Stimulated activated naive CD8-positive, alpha-beta T cell treated with anti-CD3 and anti-CD28 coated beads, Interleukin-15, amount 100 ng/mL, for 72 hours (primary cell): ENCODE measurements at regions not wholly inside any gene's neighbourhood (a gene's known extent, or its start where the extent isn't known, plus 50 kb on each side); places are given as distances from the start of the nearest gene placed in this dataset.
"Not testable (repeated sequence)": the region's sequence is repeated elsewhere in the genome, so short reads cannot be mapped to it uniquely, and the experiment has no call there.

ENCODE experiments used
- ATAC-seq: fragments of 150-1000 bp; cut with Tn5 transposase; 2 replicates; pipeline ENCODE4 v1.10.0; 2021; ENCODE audit warnings: mild to moderate bottlenecking, moderate library complexity
- DNase-seq, 2 donors: peaks; one replicate each; pipeline ENCODE4 v3.0.0; 2021 to 2022
- H3K27ac Mint-ChIP-seq, 2 donors: one replicate each; pipeline ENCODE4 v1.8.0; 2022; ENCODE audit warnings: mild to moderate bottlenecking in 2 of 2, mixed read lengths in 2 of 2, moderate library complexity in 2 of 2
- H3K27me3 Mint-ChIP-seq: one replicate; pipeline ENCODE4 v1.8.0; 2022; ENCODE audit warnings: mixed read lengths
- H3K4me1 Mint-ChIP-seq: one replicate; pipeline ENCODE4 v1.8.0; 2022; ENCODE audit warnings: mild to moderate bottlenecking, mixed read lengths
- H3K4me3 Mint-ChIP-seq, 2 donors: one replicate each; pipeline ENCODE4 v1.8.0; 2022; ENCODE audit warnings: mild to moderate bottlenecking in 2 of 2, mixed read lengths in 2 of 2, moderate library complexity in 1 of 2
- H3K9me3 Mint-ChIP-seq, 2 donors: one replicate each; pipeline ENCODE4 v1.8.0; 2022; ENCODE audit warnings: mixed read lengths in 2 of 2

- Mint-ChIP-seq H3K27ac (no peak overlapping the region), H3K27me3 (no peaks in the 10 kb centered on the region), H3K9me3 (peaks cover 0 to 5% of the 10 kb centered on the region in 2 donors), H3K4me3 (no peak overlapping the region), H3K4me1 (no peaks in the 10 kb centered on the region)
- DNase-seq (no peak), ATAC-seq (no peak)
Measured at GRCh38 chr10:59434463-59435321, 72.3 kb upstream of the FAM13C start.

DNA sequence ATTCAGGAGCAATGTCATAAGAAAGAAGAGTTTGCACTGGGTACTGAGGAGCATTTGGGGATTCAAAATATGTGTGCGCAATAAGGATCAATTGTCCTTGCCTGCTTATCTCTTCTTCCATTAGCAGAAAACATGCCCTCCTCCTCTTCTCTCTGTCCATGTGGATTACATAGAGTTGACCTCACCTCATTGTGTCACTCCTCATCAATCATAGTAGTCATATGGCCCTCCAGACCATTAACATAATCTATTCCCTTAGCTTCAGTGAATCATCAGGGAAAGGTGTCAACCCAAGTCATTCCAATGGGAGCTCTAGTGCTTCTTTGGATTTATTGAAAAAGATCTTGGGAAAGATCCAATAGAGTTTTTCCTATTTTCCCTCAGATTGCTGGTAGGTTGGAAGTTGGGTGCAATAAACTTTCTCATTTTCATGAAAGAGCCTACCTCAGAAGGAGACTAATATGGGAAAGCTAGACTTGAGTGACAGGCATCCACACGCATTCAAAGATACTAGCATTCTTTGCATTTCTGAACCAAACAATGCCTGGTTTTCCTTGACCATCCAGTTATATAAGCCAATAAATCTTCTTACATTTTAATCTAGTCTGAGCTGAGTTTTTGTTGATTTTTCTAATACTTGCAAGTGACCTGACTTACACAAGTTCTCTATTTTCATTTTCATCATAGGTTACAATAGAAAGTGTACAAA, 71.5 kb upstream of the FAM13C start:
- Mint-ChIP-seq H3K4me1 (no peaks in the 10 kb centered on the region), H3K27me3 (no peaks in the 10 kb centered on the region), H3K27ac (no peak overlapping the region), H3K9me3 (peaks cover 0 to 5% of the 10 kb centered on the region in 2 donors), H3K4me3 (no peak overlapping the region)
- DNase-seq (no peak), ATAC-seq (no peak)

DNA sequence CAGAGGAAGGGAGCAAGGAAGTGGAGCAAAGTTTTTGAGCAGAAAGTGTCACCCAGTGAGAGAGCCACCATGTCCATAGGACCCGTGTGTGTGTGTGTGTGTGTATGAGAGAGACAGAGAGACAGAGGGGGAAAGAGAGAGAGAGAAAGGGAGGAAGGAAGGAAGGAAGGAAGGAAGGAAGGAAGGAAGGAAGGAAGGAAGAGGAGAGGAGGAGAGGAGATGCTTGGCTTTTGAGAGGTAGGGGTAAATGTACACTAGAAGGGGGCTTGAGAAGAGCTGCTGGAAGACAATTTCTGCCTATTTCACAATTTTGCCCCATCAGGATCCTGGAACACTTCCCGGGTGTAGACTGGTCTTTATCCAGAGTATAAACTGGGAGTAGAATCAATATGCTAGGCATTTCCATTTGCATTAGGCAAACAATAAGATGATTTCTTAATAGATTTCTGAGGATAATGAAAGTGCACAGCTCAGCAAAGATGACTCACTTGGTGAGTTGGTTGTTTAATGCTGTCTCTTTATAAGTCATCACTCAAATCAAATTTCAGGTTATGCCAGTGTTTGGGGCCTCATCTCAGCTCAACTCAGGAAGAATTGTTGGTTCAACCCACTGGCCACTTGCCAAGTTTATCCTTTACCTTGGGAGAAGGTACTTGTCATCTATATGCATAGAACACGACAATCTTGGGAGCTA, 70.0 kb upstream of the FAM13C start:
- Mint-ChIP-seq H3K4me3 (no peak overlapping the region), H3K27me3 (no peaks in the 10 kb centered on the region), H3K9me3 (peaks cover 0 to 5% of the 10 kb centered on the region in 2 donors), H3K4me1 (no peaks in the 10 kb centered on the region), H3K27ac (peak overlapping the region in 1 of 2 donors; percentile 37)
- no peak for DNase-seq
- no peak for ATAC-seq

DNA sequence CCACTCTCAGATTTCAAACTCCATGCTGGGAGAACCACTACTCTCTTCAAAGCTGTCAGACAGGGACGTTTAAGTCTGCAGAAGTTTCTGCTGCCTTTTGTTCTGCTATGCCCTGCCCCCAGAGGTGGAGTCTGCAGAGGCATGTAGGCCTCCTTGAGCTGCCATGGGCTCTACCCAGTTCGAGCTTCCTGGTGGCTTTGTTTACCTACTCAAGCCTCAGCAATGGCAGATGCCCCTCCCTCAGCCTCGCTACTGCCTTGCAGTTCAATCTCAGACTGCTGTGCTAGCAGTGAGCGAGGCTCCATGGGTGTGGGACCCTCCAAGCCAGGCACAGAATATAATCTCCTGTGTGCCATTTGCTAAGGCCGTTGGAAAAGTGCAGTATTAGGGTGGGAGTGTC, 51.4 kb upstream of the FAM13C start:
- peaks cover 13 to 25% of the 10 kb centered on the region in 2 donors for H3K9me3 Mint-ChIP-seq
- not testable (repeated sequence) for H3K4me3 Mint-ChIP-seq, H3K4me1 Mint-ChIP-seq, DNase-seq, H3K27me3 Mint-ChIP-seq, ATAC-seq, H3K27ac Mint-ChIP-seq
